ENCODE measurements at regions not wholly inside any gene's neighbourhood (a gene's known extent, or its start where the extent isn't known, plus 50 kb on each side); places are given as distances from the start of the nearest gene placed in this dataset.

DNA sequence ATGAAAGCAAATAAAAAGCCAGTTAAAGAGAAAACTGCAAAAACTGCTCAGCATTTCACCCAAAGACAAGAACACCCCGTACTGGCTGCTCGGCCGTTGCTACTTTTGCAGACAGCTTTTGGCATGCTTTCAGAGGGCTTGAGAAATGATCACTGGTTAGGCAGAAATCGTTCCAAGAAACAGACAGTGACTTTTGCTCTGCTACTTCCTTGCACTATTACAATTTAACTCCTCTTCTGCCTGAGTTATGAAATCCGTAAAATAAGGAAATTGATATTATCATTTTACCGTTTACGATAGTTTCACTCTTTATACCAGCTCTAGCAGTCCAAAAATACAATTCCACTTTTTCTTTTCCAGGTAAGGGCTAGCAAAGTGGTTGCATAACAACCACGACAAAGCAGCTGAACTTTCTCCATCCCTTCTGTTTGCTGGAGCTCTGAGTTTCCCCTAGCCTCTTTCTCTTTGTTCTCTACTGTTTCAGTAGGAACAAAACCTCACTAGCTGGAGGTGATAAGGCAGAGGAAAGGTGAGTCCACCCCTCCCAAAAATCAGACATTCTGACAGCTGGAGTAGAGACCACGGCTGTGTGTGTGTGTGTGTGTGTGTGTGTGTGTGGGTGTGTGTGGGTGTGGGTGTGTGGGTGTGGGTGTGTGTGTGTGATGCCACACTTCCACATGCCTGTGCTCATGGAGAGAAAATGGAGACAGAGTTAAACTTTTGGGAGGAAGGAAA is 191.8 kb upstream of the RREB1 start:
- H3K4me2 ChIP-seq (ENCODE audit: insufficient read depth, insufficient read length, low read length) = no peak overlapping the region
- Mint-ChIP-seq H3K36me3 (ENCODE audit: insufficient read depth in 1 of 3, low read depth in 3 of 3) (no peaks in the 10 kb centered on the region), H3K27ac (peak overlapping the region in 1 of 3 experiments; percentile 45; a peak in 2 of 7 replicates), H3K4me3 (no peak overlapping the region), H3K27me3 (ENCODE audit: low read depth) (peaks cover 3% of the 10 kb centered on the region; the same call in 1 of the 2 replicates), H3K9me3 (no peaks in the 10 kb centered on the region), H3K4me1 (peaks cover 2 to 5% of the 10 kb centered on the region in 2 experiments; a peak in 2 of 4 replicates)
- H2BK5ac ChIP-seq (ENCODE audit: insufficient read length, low read length) = no peak overlapping the region
- H4K8ac ChIP-seq (replicated peaks; ENCODE audit: insufficient read length, low read depth, low read length) = no peak overlapping the region
- H3T11ph ChIP-seq (ENCODE audit: low read length) = no peak overlapping the region
- no peak overlapping the region for H3K23ac ChIP-seq (ENCODE audit: insufficient read length, low read depth, low read length)
- H3K4ac ChIP-seq (ENCODE audit: low read depth, low read length) = no peak overlapping the region
- TF ChIP-seq CTCF (conservative IDR thresholded peaks at IDR 0.05) = no peak
- H3K14ac ChIP-seq (ENCODE audit: insufficient read depth, low read length) = no peak overlapping the region; the same call in 1 of the 2 replicates
- H2BK15ac ChIP-seq (ENCODE audit: low read depth, low read length) = no peak overlapping the region
- WGBS (ENCODE audit: extremely low coverage, insufficient read length, low lambda C conversion rate) = no CpG with 5 or more reads among the region's 9 CpGs
- no peak for DNase-seq
- no peak overlapping the region for H3K18ac ChIP-seq (ENCODE audit: insufficient read length, low read depth, low read length)
- H3K27ac ChIP-seq (ENCODE audit: insufficient read length, low read depth, low read length) = no peak overlapping the region
- H4K91ac ChIP-seq (ENCODE audit: insufficient read length, low read depth, low read length) = no peak overlapping the region
- no peak overlapping the region for H2AK5ac ChIP-seq (ENCODE audit: insufficient read length, low read length)
- no peak overlapping the region for H2AFZ ChIP-seq (ENCODE audit: low read length)
- no peak overlapping the region for H4K5ac ChIP-seq (ENCODE audit: insufficient read length, low read depth, low read length)
- H3K27me3 ChIP-seq (ENCODE audit: insufficient read depth, low read length) = no peaks in the 10 kb centered on the region
- no peaks in the 10 kb centered on the region for H3K79me2 ChIP-seq (ENCODE audit: insufficient read depth, low read length)
- H3K56ac ChIP-seq (ENCODE audit: insufficient read length, low read depth, low read length) = no peak overlapping the region
- H3K23me2 ChIP-seq (ENCODE audit: insufficient read length, low read depth, low read length, poor library complexity, severe bottlenecking) = no peaks in the 10 kb centered on the region
- no peaks in the 10 kb centered on the region for H3K79me1 ChIP-seq (ENCODE audit: insufficient read depth, low read depth, low read length, poor library complexity, severe bottlenecking)
- no peaks in the 10 kb centered on the region for H4K20me1 ChIP-seq (ENCODE audit: control insufficient read depth, insufficient read depth, insufficient read length)
- no peak overlapping the region for H3K9ac ChIP-seq (ENCODE audit: extremely low read depth, insufficient read length, low read length)
- no peak overlapping the region for H2BK12ac ChIP-seq (ENCODE audit: insufficient read length, low read depth, low read length)
- no peak overlapping the region for H2BK20ac ChIP-seq (ENCODE audit: low read depth, low read length, poor library complexity, severe bottlenecking)
- H3K4me1 ChIP-seq (ENCODE audit: insufficient read depth, low read length) = no peaks in the 10 kb centered on the region
- no peaks in the 10 kb centered on the region for H3K9me3 ChIP-seq (ENCODE audit: control insufficient read depth, low read depth, low read length)
- H2BK120ac ChIP-seq (ENCODE audit: low read depth, low read length, poor library complexity, severe bottlenecking) = no peak overlapping the region
